Keratinocyte (primary cell): ENCODE measurements at regions not wholly inside any gene's neighbourhood (a gene's known extent, or its start where the extent isn't known, plus 50 kb on each side); places are given as distances from the start of the nearest gene placed in this dataset.

Experiments
- DNase-seq: peaks from one replicate; pipeline ENCODE4 v3.0.0-alpha.2; 2011; ENCODE audit warnings: low read depth, missing footprints, low spot score
- FAIRE-seq: peaks from 2 replicates; lab custom pipeline; 2011; peaks lifted over from hg19 to GRCh38; lab: Jason Lieb, UNC
- H2AFZ ChIP-seq: 2 replicates; pipeline ENCODE4 v1.6.0; 2012; ENCODE audit warnings: low read length, control low read depth, inconsistent platforms; ENCODE audit not compliant: control insufficient read depth
- H3K27ac ChIP-seq: 2 replicates; pipeline ENCODE4 v1.5.1; 2011; ENCODE audit warnings: low read length; ENCODE audit not compliant: control insufficient read depth, insufficient read depth
- H3K27me3 ChIP-seq: 3 replicates; pipeline ENCODE4 v1.6.0; 2011; ENCODE audit warnings: low read length; ENCODE audit not compliant: control insufficient read depth, insufficient read depth; ENCODE audit errors: extremely low read depth
- H3K36me3 ChIP-seq, 2 experiments: 2 replicates in 1 of 2; 3 replicates in 1 of 2; pipeline ENCODE4 v1.5.1; 2011; ENCODE audit warnings: low read length in 2 of 2, mild to moderate bottlenecking in 1 of 2; ENCODE audit not compliant: control insufficient read depth in 2 of 2, insufficient read depth in 2 of 2; ENCODE audit errors: extremely low read depth in 1 of 2
- H3K4me1 ChIP-seq: 3 replicates; pipeline ENCODE4 v1.5.1; 2011; ENCODE audit warnings: low read length; ENCODE audit not compliant: control insufficient read depth, insufficient read depth; ENCODE audit errors: extremely low read depth
- H3K4me2 ChIP-seq: 3 replicates; pipeline ENCODE4 v1.6.0; 2011; ENCODE audit warnings: low read depth, low read length; ENCODE audit not compliant: control insufficient read depth, insufficient read depth; ENCODE audit errors: extremely low read depth
- H3K4me3 ChIP-seq, 3 experiments: fragments of 200-600 bp in 1 of 3; sonication (generic) in 1 of 3; 2 replicates in 2 of 3; 3 replicates in 1 of 3; pipeline ENCODE4 v1.5.1; 2011 to 2016; ENCODE audit warnings: low read length in 3 of 3, mild to moderate bottlenecking in 3 of 3, control low read depth in 2 of 3, inconsistent platforms in 1 of 3, low read depth in 1 of 3, mixed read lengths in 1 of 3, mixed run types in 1 of 3, moderate library complexity in 1 of 3; ENCODE audit not compliant: control insufficient read depth in 2 of 3, insufficient read depth in 2 of 3; ENCODE audit errors: extremely low read depth in 1 of 3
- H3K79me2 ChIP-seq: 2 replicates; pipeline ENCODE4 v1.6.0; 2012; ENCODE audit warnings: low read length; ENCODE audit not compliant: control insufficient read depth, insufficient read depth
- H3K9ac ChIP-seq: 3 replicates; pipeline ENCODE4 v1.6.0; 2011; ENCODE audit warnings: low read length; ENCODE audit not compliant: control insufficient read depth, insufficient read depth; ENCODE audit errors: extremely low read depth
- H3K9me1 ChIP-seq: 3 replicates; pipeline ENCODE4 v1.6.0; 2011; ENCODE audit warnings: low read length; ENCODE audit not compliant: control insufficient read depth, insufficient read depth; ENCODE audit errors: extremely low read depth
- H3K9me3 ChIP-seq: 2 replicates; pipeline ENCODE4 v1.5.1; 2012; ENCODE audit warnings: low read depth, low read length; ENCODE audit not compliant: control insufficient read depth
- H4K20me1 ChIP-seq: 3 replicates; pipeline ENCODE4 v1.6.0; 2011; ENCODE audit warnings: low read length; ENCODE audit not compliant: control insufficient read depth, insufficient read depth; ENCODE audit errors: extremely low read depth
- EZH2 ChIP-seq: IDR thresholded peaks from one replicate; pipeline ENCODE4 v1.6.1; 2012; ENCODE audit warnings: inconsistent platforms, mild to moderate bottlenecking, low read length, moderate library complexity
- dilution Hi-C: fragments of 300-500 bp; cut with MboI; formaldehyde crosslinking; loops from one replicate; pipeline ENCODE4 v1.7.0; 2020; ENCODE audit warnings: low sequenced_read_pairs; ENCODE audit not compliant: extremely low pct_ligation_motif_present
- TF ChIP-seq, protein P1 (sequence below), 3 experiments: IDR thresholded peaks in 1 of 3; conservative IDR thresholded peaks in 1 of 3; optimal IDR thresholded peaks in 1 of 3; 2 replicates in 2 of 3; 3 replicates in 1 of 3; pipeline versions ENCODE3 to v1.5.1; 2011; ENCODE audit warnings: low read length in 3 of 3, mild to moderate bottlenecking in 3 of 3, moderate library complexity in 2 of 3, control low read depth in 1 of 3, inconsistent platforms in 1 of 3; ENCODE audit not compliant: insufficient read depth in 2 of 3; ENCODE audit errors: extremely low read depth in 1 of 3

DNA sequence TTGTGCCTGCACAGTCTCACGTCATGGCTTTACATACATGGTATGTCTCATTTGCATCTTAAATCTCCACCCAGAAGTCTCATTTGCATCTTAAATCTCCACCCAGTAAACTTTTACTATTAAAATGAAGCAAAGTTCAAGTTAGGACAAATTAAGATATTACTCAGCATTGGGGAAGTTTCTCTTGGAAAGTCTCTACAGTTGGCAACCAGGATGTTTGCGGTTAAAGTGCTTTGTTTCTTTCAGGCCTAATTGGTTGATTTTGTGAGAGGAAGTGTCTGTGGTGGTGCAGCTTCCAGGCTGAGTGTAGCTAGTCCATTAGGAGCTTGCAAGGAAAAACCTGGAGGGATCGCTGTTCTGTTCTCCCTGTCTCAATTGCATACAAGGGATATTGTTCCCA lies 1373.3 kb upstream of the GOT2 start:
- Histone ChIP-seq H3K36me3 (no peaks in the 10 kb centered on the region), H3K79me2 (no peaks in the 10 kb centered on the region), H3K9me1 (no peaks in the 10 kb centered on the region), H3K9me3 (peaks cover 2% of the 10 kb centered on the region), H3K4me1 (no peaks in the 10 kb centered on the region), H2AFZ (no peak overlapping the region), H3K4me2 (no peak overlapping the region), H3K4me3 (no peak overlapping the region), H3K9ac (no peak overlapping the region), H3K27me3 (no peaks in the 10 kb centered on the region), H4K20me1 (no peaks in the 10 kb centered on the region), H3K27ac (no peak overlapping the region)
- TF ChIP-seq, protein P1, sequence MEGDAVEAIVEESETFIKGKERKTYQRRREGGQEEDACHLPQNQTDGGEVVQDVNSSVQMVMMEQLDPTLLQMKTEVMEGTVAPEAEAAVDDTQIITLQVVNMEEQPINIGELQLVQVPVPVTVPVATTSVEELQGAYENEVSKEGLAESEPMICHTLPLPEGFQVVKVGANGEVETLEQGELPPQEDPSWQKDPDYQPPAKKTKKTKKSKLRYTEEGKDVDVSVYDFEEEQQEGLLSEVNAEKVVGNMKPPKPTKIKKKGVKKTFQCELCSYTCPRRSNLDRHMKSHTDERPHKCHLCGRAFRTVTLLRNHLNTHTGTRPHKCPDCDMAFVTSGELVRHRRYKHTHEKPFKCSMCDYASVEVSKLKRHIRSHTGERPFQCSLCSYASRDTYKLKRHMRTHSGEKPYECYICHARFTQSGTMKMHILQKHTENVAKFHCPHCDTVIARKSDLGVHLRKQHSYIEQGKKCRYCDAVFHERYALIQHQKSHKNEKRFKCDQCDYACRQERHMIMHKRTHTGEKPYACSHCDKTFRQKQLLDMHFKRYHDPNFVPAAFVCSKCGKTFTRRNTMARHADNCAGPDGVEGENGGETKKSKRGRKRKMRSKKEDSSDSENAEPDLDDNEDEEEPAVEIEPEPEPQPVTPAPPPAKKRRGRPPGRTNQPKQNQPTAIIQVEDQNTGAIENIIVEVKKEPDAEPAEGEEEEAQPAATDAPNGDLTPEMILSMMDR (optimal IDR thresholded peaks at IDR 0.05 in 1 of 3, IDR thresholded peaks at IDR 0.05 in 1 of 3, conservative IDR thresholded peaks at IDR 0.05 in 1 of 3; ENCODE audit: extremely low read depth in 1 of 3, insufficient read depth in 2 of 3, low read length in 3 of 3), result no peak
- TF ChIP-seq EZH2, result no peak
- DNase-seq (no peak), FAIRE-seq (no peak)
- dilution Hi-C loops, result no loop called here

DNA sequence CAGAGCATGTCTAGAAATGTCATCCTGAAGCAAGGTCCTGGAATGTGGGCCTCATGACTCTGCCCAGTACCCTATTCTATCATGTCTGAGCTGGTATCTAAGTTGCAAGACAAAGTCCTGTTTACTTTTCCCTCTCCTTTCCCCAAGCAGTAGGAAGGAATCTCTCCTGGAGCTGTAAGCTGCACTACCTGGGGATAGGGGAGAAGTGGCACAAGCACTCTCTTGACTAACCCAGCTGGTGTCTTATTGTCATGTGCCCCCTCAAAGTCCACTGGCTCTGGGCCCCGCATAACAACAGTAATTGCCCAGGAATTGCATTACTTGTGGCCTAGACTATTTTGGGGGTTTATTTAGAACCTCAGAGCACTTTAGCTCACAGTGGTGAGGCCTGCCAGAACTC lies 1366.3 kb upstream of the GOT2 start:
- FAIRE-seq (no peak), DNase-seq (no peak)
- no peaks in the 10 kb centered on the region for H3K9me1 ChIP-seq
- H3K4me3 ChIP-seq, result no peak overlapping the region
- no peak overlapping the region for H3K27ac ChIP-seq
- H3K9me3 ChIP-seq, result no peaks in the 10 kb centered on the region
- H3K27me3 ChIP-seq, result no peaks in the 10 kb centered on the region
- H3K4me2 ChIP-seq, result no peak overlapping the region
- no peaks in the 10 kb centered on the region for H3K4me1 ChIP-seq
- H3K36me3 ChIP-seq, result no peaks in the 10 kb centered on the region
- no peak overlapping the region for H3K9ac ChIP-seq
- TF ChIP-seq, protein P1 (optimal IDR thresholded peaks at IDR 0.05 in 1 of 3, IDR thresholded peaks at IDR 0.05 in 1 of 3, conservative IDR thresholded peaks at IDR 0.05 in 1 of 3; ENCODE audit: extremely low read depth in 1 of 3, insufficient read depth in 2 of 3, low read length in 3 of 3), result no peak
- TF ChIP-seq EZH2, result no peak
- H3K79me2 ChIP-seq, result no peaks in the 10 kb centered on the region
- no peaks in the 10 kb centered on the region for H4K20me1 ChIP-seq
- no peak overlapping the region for H2AFZ ChIP-seq
- dilution Hi-C loops, result no loop called here
